NCI-H1092 treated with DMSO at 0.1 percent for 48 hours (cell line): ENCODE measurements at regions not wholly inside any gene's neighbourhood (a gene's known extent, or its start where the extent isn't known, plus 50 kb on each side); places are given as distances from the start of the nearest gene placed in this dataset.
"Not testable (repeated sequence)": the region's sequence is repeated elsewhere in the genome, so short reads cannot be mapped to it uniquely, and the experiment has no call there.

ENCODE experiments used
- DNase-seq: peaks from one replicate; lab custom pipeline; 2025; lab: John Stamatoyannopoulos, UW

- no peak for DNase-seq
Measured at GRCh38 chr2:219832904-219833303, 205.5 kb downstream of the SLC4A3 start.

- DNase-seq: no peak
Measured at GRCh38 chr2:219835493-219835892, 208.1 kb downstream of the SLC4A3 start.

- no peak for DNase-seq
Measured at GRCh38 chr2:219836647-219837177, 209.3 kb downstream of the SLC4A3 start.

GRCh38 chr2:219844401-219845091, 217.1 kb downstream of the SLC4A3 start:
- no peak for DNase-seq

- no peak for DNase-seq
Measured at GRCh38 chr2:219848882-219849281, 221.5 kb downstream of the SLC4A3 start.

GRCh38 chr2:219851169-219851568, 223.7 kb downstream of the SLC4A3 start:
- no peak for DNase-seq

- no peak for DNase-seq
Measured at GRCh38 chr2:219851801-219852481, 224.5 kb downstream of the SLC4A3 start.

- no peak for DNase-seq
Measured at GRCh38 chr2:219852626-219853025, 225.2 kb downstream of the SLC4A3 start.

GRCh38 chr2:219856602-219857001, 229.2 kb downstream of the SLC4A3 start:
- DNase-seq: no peak

GRCh38 chr2:219857751-219858150, 230.3 kb downstream of the SLC4A3 start:
- DNase-seq: no peak

- DNase-seq: no peak
Measured at GRCh38 chr2:219861307-219861706, 233.9 kb downstream of the SLC4A3 start.

- no peak for DNase-seq
Measured at GRCh38 chr2:219864154-219864553, 236.7 kb downstream of the SLC4A3 start.

GRCh38 chr2:219868635-219869034, 241.2 kb downstream of the SLC4A3 start:
- DNase-seq: no peak

- no peak for DNase-seq
Measured at GRCh38 chr2:219870041-219870440, 242.6 kb downstream of the SLC4A3 start.

GRCh38 chr2:219871351-219871750, 243.9 kb downstream of the SLC4A3 start:
- DNase-seq: no peak

- no peak for DNase-seq
Measured at GRCh38 chr2:219875036-219875435, 247.6 kb downstream of the SLC4A3 start.

- not testable (repeated sequence) for DNase-seq
Measured at GRCh38 chr2:219875986-219876385, 248.6 kb downstream of the SLC4A3 start.

- DNase-seq: no peak
Measured at GRCh38 chr2:219876931-219877330, 249.5 kb downstream of the SLC4A3 start.

- no peak for DNase-seq
Measured at GRCh38 chr2:219877728-219878127, 250.3 kb downstream of the SLC4A3 start.

- no peak for DNase-seq
Measured at GRCh38 chr2:219878516-219878915, 251.1 kb downstream of the SLC4A3 start.

- DNase-seq: no peak
Measured at GRCh38 chr2:219881851-219882250, 254.4 kb downstream of the SLC4A3 start.

- DNase-seq: no peak
Measured at GRCh38 chr2:219886615-219887014, 259.2 kb downstream of the SLC4A3 start.

GRCh38 chr2:219887870-219888269, 260.4 kb downstream of the SLC4A3 start:
- DNase-seq: no peak
